ENCODE measurements at regions not wholly inside any gene's neighbourhood (a gene's known extent, or its start where the extent isn't known, plus 50 kb on each side); places are given as distances from the start of the nearest gene placed in this dataset.
A peak's percentile ranks its signal among the peaks of the same experiment; 100 is the strongest.
"Not testable (repeated sequence)": the region's sequence is repeated elsewhere in the genome, so short reads cannot be mapped to it uniquely, and the experiment has no call there.

DNA sequence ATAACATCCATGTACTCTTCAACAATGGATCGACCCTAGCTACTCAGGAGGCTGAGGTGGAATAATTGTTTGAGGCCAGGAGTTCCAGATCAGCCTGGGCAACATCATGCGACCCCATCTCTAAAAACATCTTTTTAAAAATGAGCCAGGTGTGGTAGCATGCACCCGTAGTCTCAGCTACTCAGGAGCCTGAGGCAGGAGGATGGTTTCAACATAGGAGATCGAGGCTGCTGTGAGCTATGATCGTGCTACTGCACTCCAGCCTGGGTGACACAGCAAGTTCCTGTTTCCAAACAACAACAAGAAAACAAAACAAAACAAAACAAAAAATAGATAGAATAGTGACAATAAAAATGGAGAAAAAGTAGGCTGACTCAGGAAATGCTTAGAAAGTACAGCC lies 138.3 kb downstream of the POTEM start:
- H3K4me3 ChIP-seq; H3K36me3 ChIP-seq (replicated peaks in 1 of 2; ENCODE audit: insufficient read depth in 1 of 2, low read depth in 2 of 2); H3K9me3 ChIP-seq; H3K4me1 ChIP-seq; H3K27ac ChIP-seq; ATAC-seq; DNase-seq; H3K27me3 ChIP-seq; intact Hi-C loops (cut with DNase I): not testable (repeated sequence)
- WGBS, 2 donors = 23 to 42% methylated on average over 5 of the region's 5 CpGs

DNA sequence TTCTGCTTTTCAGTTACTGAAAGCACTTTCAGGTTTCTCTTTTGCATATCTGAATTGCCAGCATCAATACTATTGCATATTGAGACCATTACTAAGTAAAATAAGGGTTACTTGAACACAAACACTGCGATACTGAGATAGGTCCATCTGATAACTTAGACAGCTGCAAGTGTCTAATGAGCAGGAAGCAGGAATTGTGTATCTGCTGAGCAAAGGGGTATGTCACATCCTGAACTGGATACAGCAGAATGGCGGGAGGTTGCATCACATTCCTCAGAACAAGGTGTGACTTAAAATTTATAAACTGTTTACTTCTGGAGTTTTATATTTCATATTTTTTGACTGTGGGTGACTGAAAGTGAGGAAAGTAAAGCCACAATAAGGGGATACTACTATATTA lies 142.7 kb downstream of the POTEM start:
- intact Hi-C loops (cut with DNase I); H3K27me3 ChIP-seq; ATAC-seq; DNase-seq; H3K36me3 ChIP-seq (replicated peaks in 1 of 2; ENCODE audit: insufficient read depth in 1 of 2, low read depth in 2 of 2); H3K27ac ChIP-seq; H3K4me1 ChIP-seq; H3K4me3 ChIP-seq; H3K9me3 ChIP-seq: not testable (repeated sequence)
- 57 to 60% methylated on average over 1 to 2 of the region's 2 CpGs for WGBS, 2 donors

DNA sequence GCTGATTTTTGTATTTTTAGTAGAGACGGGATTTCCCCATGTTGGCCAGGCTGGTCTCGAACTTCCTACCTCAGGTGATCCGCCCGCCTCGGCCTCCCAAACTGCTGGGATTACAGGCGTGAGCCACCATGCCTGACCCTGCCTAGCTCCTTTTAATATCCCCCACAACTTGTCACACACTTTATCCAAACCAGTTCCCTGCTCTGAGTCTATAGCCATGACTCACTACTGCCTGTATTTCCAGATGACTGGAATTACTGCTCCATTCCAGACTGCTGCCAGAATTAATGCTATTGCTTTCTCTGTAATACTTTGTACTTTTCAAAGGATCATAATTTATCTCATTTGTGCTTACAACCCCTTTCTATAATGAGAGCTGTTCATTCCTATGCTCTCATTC lies 153.1 kb downstream of the POTEM start:
- H3K4me1 ChIP-seq; H3K27me3 ChIP-seq; H3K4me3 ChIP-seq; intact Hi-C loops (cut with DNase I); H3K9me3 ChIP-seq; ATAC-seq; H3K27ac ChIP-seq; DNase-seq; H3K36me3 ChIP-seq (replicated peaks in 1 of 2; ENCODE audit: insufficient read depth in 1 of 2, low read depth in 2 of 2): not testable (repeated sequence)
- WGBS, 2 donors = 11% methylated on average over 1 of the region's 6 CpGs; no CpG with 5 or more reads in 1 of the 2 donors

- H3K27ac ChIP-seq; H3K9me3 ChIP-seq; H3K36me3 ChIP-seq (replicated peaks in 1 of 2; ENCODE audit: insufficient read depth in 1 of 2, low read depth in 2 of 2); ATAC-seq; H3K27me3 ChIP-seq; H3K4me1 ChIP-seq; H3K4me3 ChIP-seq; intact Hi-C loops (cut with DNase I): not testable (repeated sequence)
- DNase-seq = peak in 1 of 4 donors; percentile 2
- WGBS, 2 donors = 51% methylated on average over 5 of the region's 5 CpGs; no CpG with 5 or more reads in 1 of the 2 donors
Observed at GRCh38 chr14:19126269-19127051, 159.2 kb downstream of the POTEM start.

GRCh38 chr14:19127664-19128435 lies 160.6 kb downstream of the POTEM start:
- H3K4me1 ChIP-seq; H3K27me3 ChIP-seq; H3K27ac ChIP-seq; H3K36me3 ChIP-seq (replicated peaks in 1 of 2; ENCODE audit: insufficient read depth in 1 of 2, low read depth in 2 of 2); intact Hi-C loops (cut with DNase I); H3K4me3 ChIP-seq; DNase-seq; ATAC-seq; H3K9me3 ChIP-seq: not testable (repeated sequence)
- 57% methylated on average over 9 to 10 of the region's 10 CpGs for whole genome bisulfite sequencing, 2 donors

GRCh38 chr14:19131553-19131952 lies 164.3 kb downstream of the POTEM start:
- H3K4me3 ChIP-seq; DNase-seq; H3K27ac ChIP-seq; intact Hi-C loops (cut with DNase I); H3K4me1 ChIP-seq; H3K9me3 ChIP-seq; H3K27me3 ChIP-seq; H3K36me3 ChIP-seq (replicated peaks in 1 of 2; ENCODE audit: insufficient read depth in 1 of 2, low read depth in 2 of 2); ATAC-seq: not testable (repeated sequence)
- no CpG with 5 or more reads among the region's 12 CpGs for WGBS, 2 donors

DNA sequence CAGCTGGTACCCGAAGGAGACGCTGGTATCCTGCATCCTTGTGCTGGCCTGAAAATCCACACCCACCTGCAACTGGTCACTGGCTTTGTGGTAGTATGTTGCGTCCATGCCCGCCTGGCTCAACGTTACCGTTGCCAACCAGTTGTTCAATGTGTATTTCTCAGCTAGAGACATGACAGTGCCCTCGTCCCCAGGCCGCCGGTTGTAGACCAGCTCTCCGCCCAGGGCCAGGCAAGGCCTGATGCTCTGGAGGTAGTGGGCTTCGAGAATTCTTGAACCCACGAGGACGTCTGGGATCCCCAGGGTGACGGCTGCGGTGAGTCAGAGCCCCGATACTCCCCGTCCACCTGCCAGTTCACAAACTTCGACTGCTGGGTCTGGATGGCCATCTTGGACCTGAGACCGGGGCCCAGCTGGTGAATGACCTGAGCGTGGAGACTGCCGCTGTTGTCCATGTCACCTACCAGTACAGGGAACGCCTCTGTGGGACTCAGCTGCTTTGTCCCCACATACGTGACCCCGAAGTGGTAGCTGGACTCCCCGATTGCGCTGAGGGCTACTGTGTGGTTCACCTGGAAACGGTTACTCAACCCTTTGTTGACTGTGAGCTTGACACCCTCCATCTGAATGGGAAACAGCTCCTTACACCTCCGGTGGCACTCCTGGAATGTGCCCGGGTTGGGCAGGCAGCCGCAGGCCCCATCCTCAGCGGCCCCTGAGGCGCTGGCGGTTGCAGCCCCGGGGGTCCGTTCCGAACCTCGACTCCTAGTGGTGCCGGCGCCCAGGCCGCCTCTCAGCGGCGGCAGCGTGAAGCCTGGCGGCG lies 165.0 kb downstream of the POTEM start:
- 77% methylated on average over 12 of the region's 45 CpGs; no CpG with 5 or more reads in 1 of the 2 donors for WGBS, 2 donors
- H3K9me3 ChIP-seq; H3K4me3 ChIP-seq; ATAC-seq; H3K36me3 ChIP-seq (replicated peaks in 1 of 2; ENCODE audit: insufficient read depth in 1 of 2, low read depth in 2 of 2); H3K27ac ChIP-seq; H3K4me1 ChIP-seq; DNase-seq; intact Hi-C loops (cut with DNase I); H3K27me3 ChIP-seq: not testable (repeated sequence)

GRCh38 chr14:19132836-19133120 lies 165.5 kb downstream of the POTEM start:
- H3K27me3 ChIP-seq; H3K4me1 ChIP-seq; intact Hi-C loops (cut with DNase I); H3K27ac ChIP-seq; ATAC-seq; H3K9me3 ChIP-seq; H3K36me3 ChIP-seq (replicated peaks in 1 of 2; ENCODE audit: insufficient read depth in 1 of 2, low read depth in 2 of 2); H3K4me3 ChIP-seq; DNase-seq: not testable (repeated sequence)
- no CpG with 5 or more reads among the region's 22 CpGs for WGBS, 2 donors

- H3K9me3 ChIP-seq; DNase-seq; ATAC-seq; H3K27ac ChIP-seq; H3K4me1 ChIP-seq; H3K27me3 ChIP-seq; H3K36me3 ChIP-seq (replicated peaks in 1 of 2; ENCODE audit: insufficient read depth in 1 of 2, low read depth in 2 of 2); H3K4me3 ChIP-seq; intact Hi-C loops (cut with DNase I): not testable (repeated sequence)
- WGBS, 2 donors = 56 to 60% methylated on average over 6 to 13 of the region's 23 CpGs
Observed at GRCh38 chr14:19157106-19157709, 190.0 kb downstream of the POTEM start.

DNA sequence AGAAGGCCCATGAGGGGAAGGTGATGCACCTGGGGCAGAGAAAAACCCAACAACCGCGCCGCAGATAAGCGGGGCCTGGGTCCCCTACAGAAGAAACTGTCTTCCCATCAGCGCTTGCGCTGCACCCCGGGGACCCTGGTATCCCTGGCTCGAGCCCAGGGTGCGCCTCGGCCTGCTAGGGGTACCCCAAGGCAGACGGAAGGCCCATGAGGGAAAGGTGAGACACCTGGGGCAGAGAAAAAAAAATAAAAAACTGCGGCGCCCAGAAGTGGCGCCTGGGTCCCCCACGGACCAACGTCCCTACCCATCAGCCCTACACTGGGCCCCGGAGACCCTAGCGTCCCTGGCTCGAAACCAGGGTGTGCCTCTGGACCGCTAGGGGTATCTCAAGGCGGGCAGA lies 190.8 kb downstream of the POTEM start:
- ATAC-seq; H3K4me3 ChIP-seq; H3K4me1 ChIP-seq; intact Hi-C loops (cut with DNase I); H3K27me3 ChIP-seq; H3K36me3 ChIP-seq (replicated peaks in 1 of 2; ENCODE audit: insufficient read depth in 1 of 2, low read depth in 2 of 2); H3K27ac ChIP-seq; H3K9me3 ChIP-seq: not testable (repeated sequence)
- peak in 1 of 4 donors; percentile 3 for DNase-seq
- WGBS, 2 donors = 61 to 70% methylated on average over 2 to 14 of the region's 21 CpGs

GRCh38 chr14:19158588-19158987 lies 191.4 kb downstream of the POTEM start:
- H3K4me1 ChIP-seq; H3K36me3 ChIP-seq (replicated peaks in 1 of 2; ENCODE audit: insufficient read depth in 1 of 2, low read depth in 2 of 2); ATAC-seq; intact Hi-C loops (cut with DNase I); H3K27ac ChIP-seq; DNase-seq; H3K9me3 ChIP-seq; H3K27me3 ChIP-seq; H3K4me3 ChIP-seq: not testable (repeated sequence)
- WGBS, 2 donors = 44% methylated on average over 3 of the region's 18 CpGs; no CpG with 5 or more reads in 1 of the 2 donors
